Ishikawa (cell line): ENCODE measurements at regions not wholly inside any gene's neighbourhood (a gene's known extent, or its start where the extent isn't known, plus 50 kb on each side); places are given as distances from the start of the nearest gene placed in this dataset.

ENCODE experiments used
- CEBPB ChIP-seq: IDR thresholded peaks from 2 replicates; pipeline ENCODE4 v1.6.1; 2012
- CREB1 ChIP-seq: IDR thresholded peaks from 2 replicates; pipeline ENCODE4 v1.6.1; 2012; ENCODE audit warnings: low read depth
- EP300 ChIP-seq: IDR thresholded peaks from 2 replicates; pipeline ENCODE4 v1.6.1; 2012; ENCODE audit warnings: borderline replicate concordance
- FOXM1 ChIP-seq: IDR thresholded peaks from 2 replicates; pipeline ENCODE4 v1.6.1; 2012; ENCODE audit warnings: low read depth, borderline replicate concordance
- MAX ChIP-seq: IDR thresholded peaks from 2 replicates; pipeline ENCODE4 v1.6.1; 2012
- RAD21 ChIP-seq: IDR thresholded peaks from 2 replicates; pipeline ENCODE4 v1.6.1; 2012; ENCODE audit warnings: low read depth
- REST ChIP-seq: IDR thresholded peaks from 2 replicates; pipeline ENCODE4 v1.6.1; 2012; ENCODE audit warnings: low read depth, mild to moderate bottlenecking
- TAF1 ChIP-seq: IDR thresholded peaks from 2 replicates; pipeline ENCODE4 v1.6.1; 2012; ENCODE audit warnings: low read depth, mild to moderate bottlenecking
- TEAD4 ChIP-seq: IDR thresholded peaks from 2 replicates; pipeline ENCODE4 v1.6.1; 2012
- ZBTB7A ChIP-seq: IDR thresholded peaks from 2 replicates; pipeline ENCODE4 v1.6.1; 2012; ENCODE audit warnings: low read depth

GRCh38 chr5:61273279-61273975 lies 58.6 kb upstream of the ZSWIM6 start:
- TF ChIP-seq TEAD4 = no peak
- no peak for TF ChIP-seq REST
- TF ChIP-seq ZBTB7A = no peak
- TF ChIP-seq RAD21 = no peak
- no peak for TF ChIP-seq TAF1
- no peak for TF ChIP-seq EP300
- no peak for TF ChIP-seq CREB1
- TF ChIP-seq CEBPB = no peak
- no peak for TF ChIP-seq MAX
- no peak for TF ChIP-seq FOXM1
